GM18868 (cell line): ENCODE measurements at regions not wholly inside any gene's neighbourhood (a gene's known extent, or its start where the extent isn't known, plus 50 kb on each side); places are given as distances from the start of the nearest gene placed in this dataset.

ENCODE experiments used
- ATAC-seq: cut with Tn5 transposase; IDR thresholded peaks from one replicate; pipeline ENCODE4 v1.9.1; 2021; ENCODE audit warnings: mild to moderate bottlenecking, moderate library complexity; ENCODE audit not compliant: unreplicated experiment

- ATAC-seq, result no peak
These were observed 110.1 kb upstream of the TNS3 start for GRCh38 chr7:47691988-47692387.

- ATAC-seq, result no peak
These were observed 109.1 kb upstream of the TNS3 start for GRCh38 chr7:47690902-47691558.

- ATAC-seq, result no peak
These were observed 107.6 kb upstream of the TNS3 start for GRCh38 chr7:47689558-47689957.

- ATAC-seq, result no peak
These were observed 106.6 kb upstream of the TNS3 start for GRCh38 chr7:47688311-47689100.

- no peak for ATAC-seq
These were observed 103.9 kb upstream of the TNS3 start for GRCh38 chr7:47685712-47686376.

GRCh38 chr7:47685151-47685550, 103.2 kb upstream of the TNS3 start:
- ATAC-seq, result no peak

- no peak for ATAC-seq
These were observed 102.8 kb upstream of the TNS3 start for GRCh38 chr7:47684728-47685127.

- no peak for ATAC-seq
These were observed 101.6 kb upstream of the TNS3 start for GRCh38 chr7:47683485-47683898.

- ATAC-seq, result no peak
These were observed 101.0 kb upstream of the TNS3 start for GRCh38 chr7:47682874-47683273.

- ATAC-seq, result no peak
These were observed 99.4 kb upstream of the TNS3 start for GRCh38 chr7:47681249-47681810.

GRCh38 chr7:47678641-47679380, 96.9 kb upstream of the TNS3 start:
- ATAC-seq, result no peak

GRCh38 chr7:47677664-47678063, 95.8 kb upstream of the TNS3 start:
- ATAC-seq, result no peak

GRCh38 chr7:47677093-47677492, 95.2 kb upstream of the TNS3 start:
- ATAC-seq, result no peak

GRCh38 chr7:47672977-47673381, 91.1 kb upstream of the TNS3 start:
- no peak for ATAC-seq

- ATAC-seq, result no peak
These were observed 90.4 kb upstream of the TNS3 start for GRCh38 chr7:47672271-47672791.

- no peak for ATAC-seq
These were observed 89.4 kb upstream of the TNS3 start for GRCh38 chr7:47671358-47671757.

GRCh38 chr7:47670729-47671128, 88.8 kb upstream of the TNS3 start:
- ATAC-seq, result peak; percentile 64

- no peak for ATAC-seq
These were observed 88.0 kb upstream of the TNS3 start for GRCh38 chr7:47669901-47670384.

- peak; percentile 87 for ATAC-seq
These were observed 87.4 kb upstream of the TNS3 start for GRCh38 chr7:47669178-47669891.
